Endothelial cell of umbilical vein (primary cell): ENCODE measurements at regions not wholly inside any gene's neighbourhood (a gene's known extent, or its start where the extent isn't known, plus 50 kb on each side); places are given as distances from the start of the nearest gene placed in this dataset.

Source experiments
- BruUV-seq: library from RNA; stranded (reverse); fragments of 400-500 nt; replicated peaks from 2 replicates; lab custom pipeline; 2021; lab: Mats Ljungman, UMichigan
- CTCF ChIA-PET: fragments of 300-600, 350-600 bp; sonication (Branson Sonifier 250); formaldehyde crosslinking; loops from one replicate; lab custom pipeline; 2021; ENCODE audit warnings: antibody characterized with exemption, inconsistent platforms; lab: Charles Lee
- POLR2A ChIA-PET: fragments of 300-600, 350-600 bp; sonication (Branson Sonifier 250); formaldehyde crosslinking; loops from one replicate; lab custom pipeline; 2021; ENCODE audit warnings: antibody characterized with exemption, inconsistent platforms; lab: Charles Lee
- DNase-seq: peaks from one replicate; pipeline ENCODE4 v3.0.0-alpha.2; 2011; ENCODE audit warnings: low read depth, low spot score
- FAIRE-seq: peaks from 2 replicates; lab custom pipeline; 2011; peaks lifted over from hg19 to GRCh38; lab: Jason Lieb, UNC
- H2AFZ ChIP-seq: 2 replicates; pipeline ENCODE4 v1.6.0; 2012; ENCODE audit warnings: low read depth, low read length, control low read depth, inconsistent platforms
- H3K27ac ChIP-seq: 2 replicates; pipeline ENCODE4 v1.5.1; 2011; ENCODE audit warnings: low read depth, mild to moderate bottlenecking, control low read depth, low read length, moderate library complexity; ENCODE audit not compliant: insufficient read depth
- H3K27me3 ChIP-seq, 2 experiments: 2 replicates each; pipeline versions ENCODE4 v1.6.0 to v1.6.1; 2011; ENCODE audit warnings: low read length in 2 of 2, mixed read lengths in 1 of 2; ENCODE audit not compliant: control insufficient read depth in 2 of 2, insufficient read depth in 2 of 2
- H3K36me3 ChIP-seq, 2 experiments: 2 replicates in 1 of 2; 3 replicates in 1 of 2; pipeline ENCODE4 v1.5.1; 2011; ENCODE audit warnings: low read length in 2 of 2, mild to moderate bottlenecking in 1 of 2, moderate library complexity in 1 of 2; ENCODE audit not compliant: control insufficient read depth in 2 of 2, insufficient read depth in 2 of 2; ENCODE audit errors: extremely low read depth in 1 of 2
- H3K4me1 ChIP-seq: 3 replicates; pipeline ENCODE4 v1.5.1; 2011; ENCODE audit warnings: mild to moderate bottlenecking, low read length; ENCODE audit not compliant: control insufficient read depth, insufficient read depth; ENCODE audit errors: extremely low read depth
- H3K4me2 ChIP-seq: 2 replicates; pipeline ENCODE4 v1.6.1; 2011; ENCODE audit warnings: low read length, control low read depth, mixed read lengths; ENCODE audit not compliant: insufficient read depth
- H3K4me3 ChIP-seq, 3 experiments: fragments of 200-600 bp in 1 of 3; sonication (generic), shearing (Covaris generic) in 1 of 3; replicated peaks in 1 of 3; 2 replicates each; pipeline ENCODE4 v1.5.1; 2011 to 2016; ENCODE audit warnings: control low read depth in 3 of 3, low read length in 3 of 3, mild to moderate bottlenecking in 2 of 3, inconsistent platforms in 1 of 3, low read depth in 1 of 3, moderate library complexity in 1 of 3; ENCODE audit not compliant: insufficient read depth in 1 of 3
- H3K79me2 ChIP-seq: 2 replicates; pipeline ENCODE4 v1.6.0; 2012; ENCODE audit warnings: low read length, inconsistent platforms; ENCODE audit not compliant: control insufficient read depth, insufficient read depth
- H3K9ac ChIP-seq: replicated peaks from 2 replicates; pipeline ENCODE3; 2011; ENCODE audit warnings: low read length, control low read depth; ENCODE audit not compliant: insufficient read depth; ENCODE audit errors: extremely low read depth
- H3K9me1 ChIP-seq: replicated peaks from 3 replicates; pipeline ENCODE4 v1.6.0; 2011; ENCODE audit warnings: mild to moderate bottlenecking, low read length; ENCODE audit not compliant: control insufficient read depth, insufficient read depth; ENCODE audit errors: extremely low read depth
- H3K9me3 ChIP-seq: replicated peaks from 2 replicates; pipeline ENCODE4 v1.5.1; 2012; ENCODE audit warnings: low read length, inconsistent platforms; ENCODE audit not compliant: control insufficient read depth, insufficient read depth
- H4K20me1 ChIP-seq: replicated peaks from 2 replicates; pipeline ENCODE3; 2011; ENCODE audit warnings: mild to moderate bottlenecking, low read length; ENCODE audit not compliant: control insufficient read depth, insufficient read depth; ENCODE audit errors: extremely low read depth
- CTCF ChIP-seq, 2 donors: IDR thresholded peaks; 1 replicate in 1 of 2; 2 replicates in 1 of 2; pipeline ENCODE4 v1.5.1; 2011; ENCODE audit warnings: low read length in 2 of 2, mild to moderate bottlenecking in 2 of 2, moderate library complexity in 2 of 2, control low read depth in 1 of 2, inconsistent platforms in 1 of 2, low read depth in 1 of 2; ENCODE audit not compliant: insufficient read depth in 1 of 2; ENCODE audit errors: extremely low read depth in 1 of 2
- EZH2 ChIP-seq: IDR thresholded peaks from 2 replicates; pipeline ENCODE4 v1.6.1; 2012; ENCODE audit warnings: borderline replicate concordance, low read depth, mild to moderate bottlenecking, moderate library complexity, low read length, inconsistent platforms; ENCODE audit not compliant: severe bottlenecking
- FOS ChIP-seq: IDR thresholded peaks from 2 replicates; pipeline ENCODE4 v1.6.1; 2011; ENCODE audit warnings: mild to moderate bottlenecking, low read length, moderate library complexity, borderline replicate concordance; ENCODE audit not compliant: insufficient read depth
- GATA2 ChIP-seq: IDR thresholded peaks from 2 replicates; pipeline ENCODE4 v1.7.0; 2011; ENCODE audit warnings: low read depth, mild to moderate bottlenecking, moderate library complexity, mixed read lengths, low read length; ENCODE audit not compliant: insufficient read length, insufficient read depth
- JUN ChIP-seq: IDR thresholded peaks from 2 replicates; pipeline ENCODE4 v1.6.1; 2011; ENCODE audit warnings: borderline replicate concordance, low read depth; ENCODE audit not compliant: insufficient read length, insufficient read depth
- MAX ChIP-seq: IDR thresholded peaks from 2 replicates; pipeline ENCODE4 v1.6.1; 2011; ENCODE audit not compliant: insufficient read depth, insufficient read length
- MYC ChIP-seq: IDR thresholded peaks from one replicate; pipeline ENCODE4 v1.6.1; 2011; ENCODE audit warnings: mild to moderate bottlenecking, low read depth, low read length
- POLR2A ChIP-seq: IDR thresholded peaks from 2 replicates; pipeline ENCODE4 v1.6.1; 2012; ENCODE audit warnings: low read depth, mild to moderate bottlenecking, control low read depth, low read length
- POLR2AphosphoS5 ChIP-seq: IDR thresholded peaks from 2 replicates; pipeline ENCODE4 v1.6.1; 2012; ENCODE audit warnings: low read depth, mild to moderate bottlenecking, control low read depth, low read length, moderate library complexity; ENCODE audit not compliant: insufficient read depth
- dilution Hi-C: fragments of 300-500 bp; cut with MboI; formaldehyde crosslinking; loops from one replicate; pipeline ENCODE4 v1.15.0; 2019; ENCODE audit warnings: low sequenced_read_pairs; ENCODE audit not compliant: extremely low pct_ligation_motif_present
- intact Hi-C: fragments of 100-400 bp; cut with micrococcal nuclease; formaldehyde crosslinking; loops from one replicate; pipeline ENCODE4 v1.10.0; 2022

- CTCF ChIA-PET, result interaction anchor here (1.4 to 3.7 kb wide), 2 partner anchors 461 to 480 kb away, joined by 5 to 54 read pairs; no protein-coding TSS in a partner anchor
- intact Hi-C loops, result loop anchor here (5.0 kb wide), 3 partner anchors 348 to 1373 kb away; no protein-coding TSS in a partner anchor
- BruUV-seq, result no TSS peak
These were observed 257.3 kb upstream of the CXCR4 start for GRCh38 chr2:136375017-136375901.

More at GRCh38 chr2:136375017-136375901, 257.3 kb upstream of the CXCR4 start:
- no peaks in the 10 kb centered on the region for H3K36me3 ChIP-seq
- dilution Hi-C loops, result no loop called here
- H3K27me3 ChIP-seq, result peaks cover 0 to 2% of the 10 kb centered on the region in 2 experiments
- H3K27ac ChIP-seq, result no peak overlapping the region
- H3K4me3 ChIP-seq, result no peak overlapping the region
- H3K4me1 ChIP-seq, result peaks cover 7% of the 10 kb centered on the region
- POLR2A ChIA-PET, result no interaction called here
- FAIRE-seq (no peak), DNase-seq (no peak)
- peak overlapping the region; percentile 26 for H2AFZ ChIP-seq
- no peaks in the 10 kb centered on the region for H3K79me2 ChIP-seq
- TF ChIP-seq JUN, result no peak
- TF ChIP-seq FOS, result no peak
- TF ChIP-seq POLR2AphosphoS5, result no peak
- TF ChIP-seq GATA2, result no peak
- TF ChIP-seq EZH2, result no peak
- TF ChIP-seq CTCF (IDR thresholded peaks at IDR 0.05; ENCODE audit: extremely low read depth in 1 of 2, insufficient read depth in 1 of 2, low read depth in 1 of 2, low read length in 2 of 2), result no peak
- no peak for TF ChIP-seq MAX
- no peak for TF ChIP-seq POLR2A
- TF ChIP-seq MYC, result no peak
- no peak overlapping the region for H3K4me2 ChIP-seq
- no peaks in the 10 kb centered on the region for H3K9me3 ChIP-seq
- no peak overlapping the region for H3K9ac ChIP-seq
- no peaks in the 10 kb centered on the region for H3K9me1 ChIP-seq
- H4K20me1 ChIP-seq, result no peaks in the 10 kb centered on the region
